Erythroblast (primary cell): ENCODE measurements at regions not wholly inside any gene's neighbourhood (a gene's known extent, or its start where the extent isn't known, plus 50 kb on each side); places are given as distances from the start of the nearest gene placed in this dataset.
A peak's percentile ranks its signal among the peaks of the same experiment; 100 is the strongest.

Experiments
- DNase-seq, 2 experiments: peaks; one replicate each; lab custom pipeline; 2025; lab: John Stamatoyannopoulos, UW
- GATA1 ChIP-seq: IDR thresholded peaks from 2 replicates; pipeline ENCODE4 v1.6.1; 2011; ENCODE audit warnings: low read depth, mild to moderate bottlenecking, control low read depth, low read length, moderate library complexity
- POLR2A ChIP-seq: IDR thresholded peaks from 2 replicates; pipeline ENCODE4 v1.6.1; 2011; ENCODE audit warnings: mild to moderate bottlenecking, low read length

DNA sequence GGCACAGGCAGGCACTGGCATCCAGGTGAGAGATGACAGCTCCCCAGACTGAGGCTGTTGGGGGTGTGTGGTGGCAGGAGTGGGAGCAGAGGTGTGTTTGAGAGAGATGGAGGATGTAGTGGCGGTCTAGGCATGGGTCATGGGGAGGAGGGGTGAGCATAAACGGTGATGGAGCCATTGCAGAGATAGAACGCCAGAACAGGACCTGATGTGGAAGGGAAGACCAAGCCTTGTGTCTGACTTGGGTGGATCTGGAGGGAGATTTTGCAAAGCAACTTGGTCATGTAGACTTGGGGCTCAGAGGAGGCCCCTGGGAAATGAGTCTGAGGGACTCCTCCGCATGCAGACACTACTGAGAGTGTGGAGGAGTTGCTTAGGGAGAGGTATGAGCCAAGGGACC is 50.0 kb upstream of the CLDN5 start:
- no peak for DNase-seq
- no peak for TF ChIP-seq POLR2A
- TF ChIP-seq GATA1 = no peak

GRCh38 chr22:19576460-19577421 is 52.5 kb upstream of the CLDN5 start:
- DNase-seq = no peak
- TF ChIP-seq POLR2A (no peak), GATA1 (no peak)

GRCh38 chr22:19577422-19577966 is 53.3 kb upstream of the CLDN5 start:
- TF ChIP-seq POLR2A = no peak
- TF ChIP-seq GATA1 = no peak
- no peak for DNase-seq

GRCh38 chr22:19578180-19579004 is 54.2 kb upstream of the CLDN5 start:
- peak; percentile 48 to 60 for DNase-seq

DNA sequence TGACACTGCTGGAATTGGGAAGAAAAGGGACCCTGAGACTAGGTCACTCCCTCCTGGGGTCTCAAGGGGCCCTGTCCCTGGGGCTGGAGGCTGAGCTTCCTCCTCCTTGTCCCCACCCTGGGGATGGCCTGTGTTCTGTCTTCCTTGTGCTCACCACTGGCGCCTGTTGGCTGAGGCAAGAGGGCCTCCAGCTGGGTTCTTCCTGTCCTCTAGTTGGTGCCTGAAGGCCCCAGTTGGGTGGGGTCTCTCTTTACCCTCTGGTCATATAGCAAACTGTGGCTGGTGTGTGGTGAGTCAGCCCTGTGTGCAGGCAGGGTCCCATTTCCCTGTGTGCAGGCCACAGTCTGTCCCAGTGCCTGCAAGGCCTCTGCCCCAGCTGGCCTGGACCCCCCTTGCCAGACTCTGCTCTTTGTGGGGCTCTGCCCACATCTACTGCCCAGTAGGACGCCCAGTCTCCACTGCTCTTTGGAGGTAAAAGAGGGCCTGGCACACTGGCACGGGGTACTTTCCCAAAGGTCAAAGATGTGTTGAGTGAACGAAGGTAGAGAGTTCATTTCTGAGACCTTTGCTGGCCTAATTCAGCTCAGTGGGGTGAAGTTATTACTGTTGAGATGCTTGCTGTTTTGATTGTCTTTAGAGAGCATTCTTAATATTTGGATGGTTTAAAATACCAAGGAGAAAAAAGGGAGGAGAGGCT is 55.1 kb upstream of the CLDN5 start:
- DNase-seq = no peak
- TF ChIP-seq GATA1 (no peak), POLR2A (no peak)

More at GRCh38 chr22:19578180-19579004, 54.2 kb upstream of the CLDN5 start:
- no peak for TF ChIP-seq GATA1
- no peak for TF ChIP-seq POLR2A

GRCh38 chr22:19579880-19580279 is 55.7 kb upstream of the CLDN5 start:
- DNase-seq = no peak

DNA sequence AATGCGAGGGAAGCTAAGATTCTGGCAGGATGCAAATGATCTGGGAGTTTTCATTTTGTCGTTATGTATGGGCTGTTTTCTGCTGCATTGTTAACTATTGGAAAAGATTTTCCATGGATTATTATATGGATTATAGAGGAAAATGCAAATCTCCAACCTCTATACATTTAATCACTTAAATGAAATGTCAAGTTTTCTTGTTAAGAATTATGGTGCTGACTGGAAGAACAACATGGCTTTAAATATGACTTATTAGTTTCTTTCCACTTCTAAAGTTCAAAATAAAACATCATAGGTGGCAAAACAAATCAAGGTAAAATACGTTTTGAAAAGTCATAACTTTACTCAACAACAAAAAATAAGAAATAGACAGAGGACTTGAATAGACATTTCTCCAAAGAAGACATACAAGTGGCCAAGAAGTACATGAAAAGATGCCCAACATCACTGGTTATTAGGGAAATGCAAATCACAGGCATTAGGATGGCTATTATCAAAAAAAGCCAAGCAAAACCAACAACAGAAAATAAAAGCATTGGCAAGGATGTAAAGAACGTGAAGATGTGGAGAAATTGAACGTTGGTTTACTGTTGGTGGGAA is 56.2 kb upstream of the CLDN5 start:
- no peak for DNase-seq
- no peak for TF ChIP-seq GATA1
- no peak for TF ChIP-seq POLR2A

More at GRCh38 chr22:19579880-19580279, 55.7 kb upstream of the CLDN5 start:
- TF ChIP-seq POLR2A (no peak), GATA1 (no peak)

DNA sequence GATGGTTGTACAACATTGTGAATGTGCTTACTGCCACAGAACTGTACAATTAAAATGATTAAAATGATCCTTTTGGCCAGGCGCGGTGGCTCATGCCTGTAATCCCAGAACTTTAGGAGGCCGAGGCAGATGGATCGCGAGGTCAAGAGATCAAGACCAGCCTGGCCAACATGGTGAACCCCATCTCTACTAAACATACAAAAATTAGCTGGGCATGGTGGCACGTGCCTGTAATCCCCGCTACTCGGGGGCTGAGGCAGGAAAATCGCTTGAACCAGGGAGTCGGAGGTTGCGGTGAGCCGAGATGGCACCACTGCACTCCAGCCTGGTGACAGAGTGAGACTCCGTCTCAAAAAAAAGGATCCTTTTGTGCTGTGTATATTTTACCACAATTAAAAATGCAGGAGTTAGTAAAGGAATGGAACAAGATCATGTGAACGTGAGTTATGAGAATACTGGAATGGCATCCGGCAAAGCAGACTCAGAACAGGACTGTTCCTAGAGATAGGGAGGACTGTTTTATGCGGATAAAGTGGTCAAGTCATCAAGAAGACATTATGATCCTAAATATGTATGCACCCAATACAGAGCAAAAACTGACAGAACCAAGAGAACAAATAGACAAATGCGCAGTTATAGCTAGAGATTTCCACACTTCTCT is 58.0 kb upstream of the CLDN5 start:
- TF ChIP-seq GATA1 = no peak
- no peak for TF ChIP-seq POLR2A
- DNase-seq = no peak

DNA sequence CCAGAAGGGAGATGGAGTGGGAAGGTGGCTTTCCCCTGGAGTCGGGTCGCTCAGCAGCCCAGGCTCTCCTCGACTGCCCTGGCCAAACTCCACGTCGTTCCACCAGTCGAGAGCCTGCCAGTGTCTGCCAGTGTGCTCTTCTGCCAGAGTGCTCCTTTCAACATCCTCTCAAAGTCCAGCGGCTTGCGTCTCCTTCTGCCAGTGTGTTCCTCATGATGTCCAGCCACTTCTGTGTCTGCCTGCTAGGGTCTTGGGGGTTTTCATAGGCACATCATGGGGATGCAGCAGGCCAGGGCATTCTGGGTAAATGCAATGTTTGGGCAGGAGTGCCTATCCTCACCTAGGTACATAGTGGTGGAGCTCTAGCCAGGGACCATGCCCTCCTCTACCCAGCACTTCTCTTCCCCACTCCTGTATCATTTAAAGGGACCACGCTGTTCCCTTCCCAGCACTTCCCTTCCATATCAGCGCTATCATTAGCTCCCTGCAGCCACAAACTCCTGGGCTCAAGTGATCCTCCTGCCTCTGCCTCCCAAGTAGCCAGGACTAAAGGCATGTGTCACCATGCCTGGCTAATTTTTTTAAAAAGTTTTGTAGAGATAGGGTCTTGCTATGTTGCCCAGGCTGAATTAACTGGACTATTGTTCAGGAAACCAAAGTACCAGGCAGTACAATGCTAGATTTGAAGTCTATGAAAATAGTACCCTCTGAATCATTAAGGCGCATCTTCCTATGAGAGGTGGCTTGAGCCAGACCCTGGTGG is 62.9 kb upstream of the CLDN5 start:
- no peak for DNase-seq
- TF ChIP-seq GATA1 (no peak), POLR2A (no peak)

DNA sequence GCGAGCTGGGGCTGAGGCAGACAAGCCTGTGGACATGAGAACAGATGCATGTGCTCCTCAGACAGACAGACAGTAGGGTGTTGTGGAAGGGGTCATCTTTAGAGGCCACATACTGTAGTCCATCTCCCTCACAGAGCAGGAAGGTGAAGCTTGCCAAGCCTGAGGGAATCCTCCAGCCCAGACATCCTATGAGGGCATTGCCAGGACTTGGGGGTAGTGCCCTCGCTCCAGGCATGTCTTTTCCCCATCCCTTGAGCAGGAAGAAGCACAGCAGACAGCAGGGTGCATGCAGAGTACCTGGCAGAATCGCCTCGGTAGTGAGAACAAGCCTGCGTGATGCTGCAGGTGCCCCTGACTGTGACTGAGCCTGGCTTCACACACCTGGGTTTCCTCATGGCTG is 66.5 kb upstream of the CLDN5 start:
- no peak for DNase-seq
- TF ChIP-seq GATA1 (no peak), POLR2A (no peak)

GRCh38 chr22:19591568-19591967 is 67.4 kb upstream of the CLDN5 start:
- no peak for DNase-seq

More at GRCh38 chr22:19591568-19591967, 67.4 kb upstream of the CLDN5 start:
- TF ChIP-seq POLR2A (no peak), GATA1 (no peak)
